Activated CD4-positive, alpha-beta memory T cell treated with anti-CD3 and anti-CD28 coated beads for 36 hours (primary cell): ENCODE measurements at regions not wholly inside any gene's neighbourhood (a gene's known extent, or its start where the extent isn't known, plus 50 kb on each side); places are given as distances from the start of the nearest gene placed in this dataset.

Experiments
- CTCF ChIA-PET: fragments of 350-600 bp; sonication (Branson Sonifier 250); formaldehyde crosslinking; loops from one replicate; lab custom pipeline; 2021; ENCODE audit warnings: antibody characterized with exemption, inconsistent platforms; lab: Charles Lee
- POLR2A ChIA-PET: fragments of 350-600 bp; sonication (Branson Sonifier 250); formaldehyde crosslinking; loops from one replicate; lab custom pipeline; 2021; ENCODE audit warnings: antibody characterized with exemption; lab: Charles Lee
- DNase-seq: peaks from one replicate; pipeline ENCODE4 v3.0.0-alpha.2; 2020
- H3K27ac Mint-ChIP-seq: one replicate; pipeline ENCODE4 v1.8.0; 2021; ENCODE audit warnings: mixed read lengths
- H3K27me3 Mint-ChIP-seq: one replicate; pipeline ENCODE4 v1.8.0; 2021; ENCODE audit warnings: mixed read lengths
- H3K36me3 Mint-ChIP-seq: one replicate; pipeline ENCODE4 v1.8.0; 2021; ENCODE audit warnings: mixed read lengths
- H3K4me1 Mint-ChIP-seq: one replicate; pipeline ENCODE4 v1.8.0; 2021; ENCODE audit warnings: low read depth, mixed read lengths
- H3K4me3 Mint-ChIP-seq: one replicate; pipeline ENCODE4 v1.8.0; 2021; ENCODE audit warnings: mild to moderate bottlenecking, mixed read lengths
- H3K9me3 Mint-ChIP-seq: one replicate; pipeline ENCODE4 v1.8.0; 2021; ENCODE audit warnings: mixed read lengths
- intact Hi-C: fragments of 100-400 bp; cut with micrococcal nuclease; formaldehyde crosslinking; loops from one replicate; pipeline ENCODE4 v1.15.1; 2023

DNA sequence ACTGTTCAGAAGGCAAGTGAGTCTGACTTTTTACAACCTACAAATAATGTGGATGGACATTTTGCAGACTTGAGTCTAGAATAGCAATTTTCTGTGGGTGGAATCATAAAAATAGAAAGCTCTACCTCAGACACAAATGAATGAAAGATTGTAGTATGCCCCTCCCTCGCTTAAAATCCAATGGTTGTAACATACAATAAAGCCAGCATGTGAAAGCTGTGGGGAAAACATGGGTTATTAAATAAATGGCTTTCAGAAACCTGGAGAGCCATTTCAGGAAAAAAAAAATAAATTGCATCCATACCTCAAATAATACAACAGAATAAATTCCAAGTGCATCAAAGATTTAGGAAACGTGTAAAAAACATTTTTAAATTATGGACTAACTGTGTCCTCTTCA lies 123.1 kb upstream of the MON1B start:
- no peak for DNase-seq
- Mint-ChIP-seq H3K27ac (no peak overlapping the region), H3K36me3 (no peaks in the 10 kb centered on the region), H3K4me3 (no peak overlapping the region), H3K9me3 (no peaks in the 10 kb centered on the region), H3K27me3 (peaks cover 2% of the 10 kb centered on the region), H3K4me1 (no peaks in the 10 kb centered on the region)
- POLR2A ChIA-PET: no interaction called here
- intact Hi-C loops: no loop called here
- CTCF ChIA-PET: no interaction called here

DNA sequence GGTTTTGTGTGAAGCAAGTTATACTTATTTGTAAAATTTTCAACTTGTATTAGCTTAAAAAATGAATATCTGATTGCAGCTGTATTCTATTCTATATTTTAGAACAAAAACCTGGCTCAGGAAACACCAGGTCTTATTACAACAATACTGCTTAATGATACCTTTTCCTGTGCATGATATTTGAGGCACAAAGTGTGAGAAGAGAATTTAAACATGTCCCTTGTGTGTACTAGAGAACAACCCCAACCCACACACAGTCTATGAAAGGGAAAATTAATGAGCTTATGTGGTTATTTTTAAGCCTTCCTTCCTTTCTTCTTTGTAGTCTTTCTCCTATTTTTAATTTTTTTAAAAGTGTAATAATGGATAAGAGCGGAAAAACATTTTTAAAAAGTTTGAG lies 122.6 kb upstream of the MON1B start:
- Mint-ChIP-seq H3K36me3 (no peaks in the 10 kb centered on the region), H3K27me3 (peaks cover 2% of the 10 kb centered on the region), H3K9me3 (no peaks in the 10 kb centered on the region), H3K4me1 (no peaks in the 10 kb centered on the region), H3K4me3 (no peak overlapping the region), H3K27ac (no peak overlapping the region)
- intact Hi-C loops: no loop called here
- POLR2A ChIA-PET: no interaction called here
- CTCF ChIA-PET: no interaction called here
- no peak for DNase-seq

DNA sequence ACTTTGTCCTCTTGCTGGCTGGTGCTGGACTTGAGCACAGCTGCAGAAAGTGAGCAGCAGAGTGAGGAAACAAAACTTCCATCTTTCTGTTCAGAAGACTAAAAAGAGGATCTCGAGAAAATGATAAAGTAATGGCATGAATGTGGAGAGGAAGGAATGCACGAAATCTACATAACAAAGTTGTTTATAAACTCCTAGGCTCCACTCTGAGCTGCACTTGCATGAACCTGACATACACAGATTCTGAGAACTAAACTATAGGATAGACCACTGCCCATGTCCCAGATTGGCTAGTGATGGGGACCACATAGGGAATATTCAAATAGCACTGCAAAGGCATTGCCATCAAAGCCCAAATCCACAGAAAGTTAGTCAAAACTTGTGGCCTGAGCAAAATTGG lies 121.1 kb upstream of the MON1B start:
- Mint-ChIP-seq H3K4me1 (no peaks in the 10 kb centered on the region), H3K9me3 (no peaks in the 10 kb centered on the region), H3K27me3 (peaks cover 2% of the 10 kb centered on the region), H3K27ac (no peak overlapping the region), H3K36me3 (no peaks in the 10 kb centered on the region), H3K4me3 (no peak overlapping the region)
- DNase-seq: no peak
- intact Hi-C loops: no loop called here
- ChIA-PET CTCF (no interaction called here), POLR2A (no interaction called here)

DNA sequence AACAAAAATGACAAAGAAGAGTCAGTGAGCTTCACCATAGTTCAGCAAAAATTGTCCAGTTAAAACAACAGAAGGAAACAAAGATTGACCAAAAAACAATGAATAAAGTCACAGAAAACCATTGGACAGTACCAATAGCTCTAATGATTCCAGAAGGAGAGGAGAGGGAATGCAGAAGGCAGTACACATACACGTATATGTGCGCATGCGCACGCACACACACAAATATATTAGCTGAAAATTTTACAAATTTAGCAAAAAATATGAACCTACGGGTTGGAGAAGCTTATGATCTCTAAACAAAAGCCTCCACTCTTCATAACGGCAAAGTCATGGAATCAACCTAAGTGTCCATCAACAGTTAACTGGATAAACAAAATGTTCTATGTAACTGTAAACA lies 120.3 kb upstream of the MON1B start:
- peaks cover 2% of the 10 kb centered on the region for H3K27me3 Mint-ChIP-seq
- H3K4me3 Mint-ChIP-seq: no peak overlapping the region
- H3K4me1 Mint-ChIP-seq: no peaks in the 10 kb centered on the region
- intact Hi-C loops: no loop called here
- H3K27ac Mint-ChIP-seq: no peak overlapping the region
- H3K36me3 Mint-ChIP-seq: no peaks in the 10 kb centered on the region
- CTCF ChIA-PET: no interaction called here
- POLR2A ChIA-PET: no interaction called here
- no peaks in the 10 kb centered on the region for H3K9me3 Mint-ChIP-seq
- no peak for DNase-seq

DNA sequence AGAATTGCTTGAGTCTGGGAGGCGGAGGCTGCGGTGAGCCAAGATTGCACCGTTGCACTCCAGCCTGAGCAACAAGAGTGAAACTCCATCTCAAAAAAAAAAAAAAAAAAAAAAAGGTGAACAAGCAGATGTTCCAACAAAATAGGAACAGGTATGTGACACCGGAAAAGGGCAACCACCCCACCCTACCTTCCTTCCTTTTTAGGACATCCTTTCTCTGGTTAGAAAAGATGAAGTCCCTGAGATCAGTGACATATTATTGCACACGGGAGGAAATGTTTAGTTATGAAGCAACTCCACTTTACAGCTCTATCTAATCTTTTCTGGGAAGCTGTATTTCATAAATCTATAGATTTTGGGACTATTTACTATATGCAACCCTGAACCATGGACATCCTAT lies 114.2 kb upstream of the MON1B start:
- no peaks in the 10 kb centered on the region for H3K9me3 Mint-ChIP-seq
- POLR2A ChIA-PET: no interaction called here
- no peaks in the 10 kb centered on the region for H3K27me3 Mint-ChIP-seq
- intact Hi-C loops: no loop called here
- DNase-seq: no peak
- no peaks in the 10 kb centered on the region for H3K36me3 Mint-ChIP-seq
- no peak overlapping the region for H3K4me3 Mint-ChIP-seq
- CTCF ChIA-PET: no interaction called here
- H3K27ac Mint-ChIP-seq: no peak overlapping the region
- no peaks in the 10 kb centered on the region for H3K4me1 Mint-ChIP-seq

DNA sequence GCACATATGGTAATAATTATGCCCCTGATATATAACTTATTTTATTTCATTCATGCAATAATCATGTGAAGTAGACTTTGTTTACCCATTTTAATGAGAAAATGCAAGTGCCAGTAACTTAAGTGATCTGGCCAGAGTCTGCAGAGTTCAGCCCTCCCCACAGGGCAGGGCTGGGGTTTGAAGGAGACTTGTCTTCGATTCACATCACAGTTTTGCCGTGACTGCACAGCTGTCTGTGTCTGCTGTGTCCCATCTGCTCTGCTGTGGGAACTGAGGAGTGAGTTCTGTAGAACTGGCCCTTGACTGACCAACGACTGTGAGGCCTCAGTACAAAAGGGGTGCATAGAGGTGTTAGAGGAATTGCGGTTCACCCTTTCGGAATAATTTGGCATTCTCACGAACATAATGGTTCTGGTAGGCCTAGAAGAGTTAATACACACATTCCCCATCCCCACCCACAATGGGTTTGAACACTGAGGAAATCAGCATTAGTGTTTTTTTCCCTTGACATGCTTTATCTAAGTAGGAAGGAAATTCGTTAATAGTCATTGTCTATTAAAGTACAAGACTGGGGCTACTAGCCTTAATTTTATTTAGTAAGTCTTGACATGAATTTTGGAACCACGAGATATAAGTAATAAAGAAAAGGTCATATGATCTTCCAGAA lies 113.6 kb upstream of the MON1B start:
- H3K4me3 Mint-ChIP-seq: no peak overlapping the region
- intact Hi-C loops: no loop called here
- H3K36me3 Mint-ChIP-seq: no peaks in the 10 kb centered on the region
- DNase-seq: no peak
- H3K9me3 Mint-ChIP-seq: no peaks in the 10 kb centered on the region
- ChIA-PET CTCF (no interaction called here), POLR2A (no interaction called here)
- no peaks in the 10 kb centered on the region for H3K27me3 Mint-ChIP-seq
- H3K27ac Mint-ChIP-seq: no peak overlapping the region
- H3K4me1 Mint-ChIP-seq: no peaks in the 10 kb centered on the region

DNA sequence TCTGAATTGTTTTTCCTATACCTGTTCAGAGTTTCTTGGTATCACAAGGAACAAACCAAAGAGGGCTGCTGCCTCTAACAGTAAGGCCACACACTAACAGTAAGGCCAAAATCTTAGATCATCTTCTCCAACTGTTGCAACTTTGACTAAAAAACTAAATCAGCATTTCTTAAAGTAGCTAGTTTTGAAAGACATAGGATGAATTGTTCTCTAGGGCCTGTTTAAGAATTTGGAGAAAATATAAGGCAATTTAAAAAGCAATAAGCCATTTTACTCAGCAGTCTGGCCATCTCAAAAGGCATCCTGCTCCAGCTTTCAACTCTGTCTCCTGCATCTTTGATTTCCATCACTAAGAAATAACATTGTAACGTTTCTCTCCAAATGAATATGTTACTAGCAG lies 105.0 kb upstream of the MON1B start:
- no peak for DNase-seq
- intact Hi-C loops: no loop called here
- Mint-ChIP-seq H3K4me3 (no peak overlapping the region), H3K36me3 (no peaks in the 10 kb centered on the region), H3K9me3 (no peaks in the 10 kb centered on the region), H3K27me3 (peaks cover 2% of the 10 kb centered on the region), H3K4me1 (no peaks in the 10 kb centered on the region), H3K27ac (no peak overlapping the region)
- ChIA-PET POLR2A (no interaction called here), CTCF (no interaction called here)

DNA sequence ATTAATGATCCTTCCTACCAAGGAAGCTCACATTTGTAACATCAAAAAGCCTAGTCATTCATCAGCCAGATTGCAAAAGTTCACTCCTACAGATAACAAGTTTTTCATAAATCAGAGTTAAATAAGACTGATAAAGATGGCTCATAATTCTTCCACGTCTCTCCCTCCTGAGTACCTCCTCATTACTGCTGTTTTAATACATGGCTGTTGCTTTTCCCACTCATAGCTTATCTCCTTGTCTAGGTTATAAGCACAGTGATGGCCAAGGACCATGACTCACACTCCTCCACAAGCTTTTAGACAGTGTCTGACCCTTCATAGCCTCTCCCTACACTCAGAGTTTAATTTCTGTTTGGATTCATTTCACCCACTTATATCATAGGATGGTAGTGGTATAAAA lies 100.9 kb upstream of the MON1B start:
- Mint-ChIP-seq H3K27ac (no peak overlapping the region), H3K9me3 (no peaks in the 10 kb centered on the region), H3K36me3 (no peaks in the 10 kb centered on the region), H3K4me1 (no peaks in the 10 kb centered on the region), H3K4me3 (no peak overlapping the region), H3K27me3 (peaks cover 1% of the 10 kb centered on the region)
- POLR2A ChIA-PET: no interaction called here
- intact Hi-C loops: no loop called here
- CTCF ChIA-PET: no interaction called here
- DNase-seq: no peak

DNA sequence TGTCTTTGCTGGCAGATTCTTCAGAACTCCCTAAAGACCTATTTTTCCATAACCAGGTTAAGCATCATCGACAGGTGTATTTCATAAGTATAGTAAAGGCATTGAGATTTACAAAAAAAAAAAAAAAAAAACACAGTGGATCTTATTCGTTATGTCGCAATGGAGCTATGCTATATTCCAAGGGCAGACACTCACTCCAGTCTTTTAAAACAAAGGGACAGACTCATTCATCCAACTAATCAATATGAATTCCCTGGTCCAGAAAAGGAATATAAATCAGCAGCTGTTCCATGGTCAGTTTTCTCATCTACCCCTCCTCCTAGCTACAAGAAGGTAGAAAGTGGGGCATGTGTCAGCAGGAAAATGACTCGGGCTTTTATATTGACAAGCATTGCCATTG lies 97.7 kb upstream of the MON1B start:
- H3K4me3 Mint-ChIP-seq: no peak overlapping the region
- H3K27me3 Mint-ChIP-seq: peaks cover 1% of the 10 kb centered on the region
- H3K4me1 Mint-ChIP-seq: no peaks in the 10 kb centered on the region
- H3K9me3 Mint-ChIP-seq: no peaks in the 10 kb centered on the region
- ChIA-PET CTCF (interaction anchor here (0.7 kb wide), 1 partner anchor 551 kb away, joined by 3 read pairs; no protein-coding TSS in a partner anchor), POLR2A (interaction anchor here (0.6 kb wide), 1 partner anchor 182 kb away, joined by 3 read pairs; no protein-coding TSS in a partner anchor)
- no peak overlapping the region for H3K27ac Mint-ChIP-seq
- H3K36me3 Mint-ChIP-seq: no peaks in the 10 kb centered on the region
- intact Hi-C loops: no loop called here
- no peak for DNase-seq

DNA sequence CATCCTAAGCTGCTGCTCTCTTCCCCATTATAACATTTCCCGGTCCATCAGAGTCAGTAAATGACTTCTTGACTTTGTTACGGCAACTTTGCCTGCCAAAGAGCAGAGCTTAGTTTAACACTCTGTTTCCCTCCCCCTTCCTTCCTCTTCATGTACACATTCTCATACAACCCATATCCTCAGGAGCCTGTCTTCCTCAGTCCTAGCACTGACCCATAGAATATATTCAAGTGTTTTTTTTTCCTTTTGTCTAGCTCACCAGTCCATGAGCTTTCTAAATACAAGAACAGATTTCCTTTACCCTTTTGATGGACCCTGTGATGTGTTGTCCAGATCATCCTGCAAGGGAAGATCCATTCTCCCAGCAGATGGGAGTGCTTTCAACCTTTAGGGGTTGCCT lies 97.0 kb upstream of the MON1B start:
- Mint-ChIP-seq H3K36me3 (no peaks in the 10 kb centered on the region), H3K9me3 (no peaks in the 10 kb centered on the region), H3K27me3 (peaks cover 1% of the 10 kb centered on the region), H3K27ac (no peak overlapping the region), H3K4me1 (no peaks in the 10 kb centered on the region), H3K4me3 (no peak overlapping the region)
- ChIA-PET CTCF (interaction anchor here (0.7 kb wide), 1 partner anchor 552 kb away, joined by 3 read pairs; no protein-coding TSS in a partner anchor), POLR2A (no interaction called here)
- DNase-seq: no peak
- intact Hi-C loops: no loop called here

DNA sequence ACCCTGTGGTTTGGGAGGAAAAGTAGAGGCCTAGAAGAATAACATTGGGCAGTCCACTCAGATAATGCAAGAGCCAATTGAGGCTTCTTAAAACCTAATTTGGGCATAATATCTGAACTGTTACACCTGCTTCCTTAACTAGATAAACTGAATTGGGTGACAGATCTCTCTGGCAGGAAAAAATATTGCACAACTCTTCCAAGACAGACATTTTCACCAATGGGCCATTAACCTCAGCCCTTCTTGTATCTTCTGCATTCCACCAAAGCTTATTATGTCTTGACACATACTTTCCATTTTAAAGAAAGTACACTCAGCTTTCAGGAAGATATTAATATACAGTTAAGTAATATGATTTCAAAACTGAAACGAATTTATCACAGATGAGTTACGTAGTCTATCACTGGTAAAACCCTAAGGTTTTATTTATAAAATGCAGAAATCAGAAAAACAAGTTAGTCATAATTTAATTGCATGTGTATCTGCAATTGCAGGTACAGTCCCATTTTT lies 79.9 kb upstream of the MON1B start:
- intact Hi-C loops: no loop called here
- DNase-seq: no peak
- H3K36me3 Mint-ChIP-seq: no peaks in the 10 kb centered on the region
- peaks cover 3% of the 10 kb centered on the region for H3K4me1 Mint-ChIP-seq
- peaks cover 1% of the 10 kb centered on the region for H3K27me3 Mint-ChIP-seq
- H3K4me3 Mint-ChIP-seq: no peak overlapping the region
- CTCF ChIA-PET: no interaction called here
- H3K27ac Mint-ChIP-seq: no peak overlapping the region
- POLR2A ChIA-PET: no interaction called here
- H3K9me3 Mint-ChIP-seq: no peaks in the 10 kb centered on the region

DNA sequence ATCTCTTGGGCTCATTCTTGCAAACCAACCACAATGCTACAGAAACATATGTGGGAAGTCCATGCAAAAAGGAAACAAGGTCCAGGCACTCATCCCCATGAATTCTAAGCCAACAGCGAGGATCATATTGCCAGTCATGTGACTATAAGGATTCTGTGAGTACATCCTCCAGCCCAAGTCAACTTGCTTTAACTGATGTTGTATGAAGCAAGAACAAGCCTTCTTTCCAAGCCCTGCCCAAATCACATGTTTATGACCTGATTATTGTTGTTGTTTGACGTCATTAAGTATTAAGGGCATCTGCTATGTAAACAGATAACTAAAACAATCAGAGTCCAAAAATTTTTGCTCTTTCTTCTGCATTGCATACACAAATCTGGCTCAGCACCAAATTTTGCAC lies 78.2 kb upstream of the MON1B start:
- Mint-ChIP-seq H3K27me3 (peaks cover 2% of the 10 kb centered on the region), H3K4me1 (peaks cover 3% of the 10 kb centered on the region), H3K36me3 (no peaks in the 10 kb centered on the region), H3K27ac (no peak overlapping the region), H3K9me3 (no peaks in the 10 kb centered on the region), H3K4me3 (no peak overlapping the region)
- ChIA-PET POLR2A (no interaction called here), CTCF (no interaction called here)
- no peak for DNase-seq
- intact Hi-C loops: no loop called here

DNA sequence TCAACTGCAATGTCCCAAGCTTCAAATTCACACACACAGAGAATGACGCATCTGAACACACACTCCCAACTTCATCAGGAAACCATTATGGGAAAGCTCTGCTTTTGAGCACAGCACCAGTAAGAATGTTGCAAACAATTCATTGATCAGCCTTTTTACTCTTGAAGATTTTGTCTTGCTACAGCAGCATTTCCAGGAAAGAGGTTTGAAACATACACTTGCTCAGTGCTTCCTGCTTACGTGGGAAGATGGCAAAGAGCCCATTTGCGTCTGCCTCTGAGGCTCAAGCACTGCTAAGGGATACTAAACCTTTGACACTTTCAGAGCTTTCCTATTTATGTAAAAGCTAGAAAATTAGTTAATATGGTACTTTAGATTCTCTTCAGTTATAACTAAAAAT lies 77.2 kb upstream of the MON1B start:
- Mint-ChIP-seq H3K27ac (no peak overlapping the region), H3K27me3 (peaks cover 5% of the 10 kb centered on the region), H3K9me3 (no peaks in the 10 kb centered on the region), H3K4me3 (no peak overlapping the region), H3K4me1 (peaks cover 3% of the 10 kb centered on the region), H3K36me3 (no peaks in the 10 kb centered on the region)
- intact Hi-C loops: no loop called here
- DNase-seq: no peak
- ChIA-PET CTCF (no interaction called here), POLR2A (no interaction called here)
